LNCaP clone FGC (cell line): ENCODE measurements at regions not wholly inside any gene's neighbourhood (a gene's known extent, or its start where the extent isn't known, plus 50 kb on each side); places are given as distances from the start of the nearest gene placed in this dataset.
"Not testable (repeated sequence)": the region's sequence is repeated elsewhere in the genome, so short reads cannot be mapped to it uniquely, and the experiment has no call there.

ENCODE experiments used
- DNase-seq: peaks from one replicate; pipeline ENCODE4 v3.0.0-alpha.2; 2011; ENCODE audit warnings: low read depth
- H3K4me3 ChIP-seq: 2 replicates; pipeline ENCODE4 v1.5.1; 2011; ENCODE audit warnings: mild to moderate bottlenecking, low read depth, low read length, control low read depth
- TF ChIP-seq, protein P1 (sequence below): IDR thresholded peaks from 2 replicates; pipeline ENCODE4 v1.5.1; 2012; ENCODE audit warnings: mild to moderate bottlenecking; ENCODE audit not compliant: control insufficient read depth, insufficient read depth; ENCODE audit errors: extremely low read depth

DNA sequence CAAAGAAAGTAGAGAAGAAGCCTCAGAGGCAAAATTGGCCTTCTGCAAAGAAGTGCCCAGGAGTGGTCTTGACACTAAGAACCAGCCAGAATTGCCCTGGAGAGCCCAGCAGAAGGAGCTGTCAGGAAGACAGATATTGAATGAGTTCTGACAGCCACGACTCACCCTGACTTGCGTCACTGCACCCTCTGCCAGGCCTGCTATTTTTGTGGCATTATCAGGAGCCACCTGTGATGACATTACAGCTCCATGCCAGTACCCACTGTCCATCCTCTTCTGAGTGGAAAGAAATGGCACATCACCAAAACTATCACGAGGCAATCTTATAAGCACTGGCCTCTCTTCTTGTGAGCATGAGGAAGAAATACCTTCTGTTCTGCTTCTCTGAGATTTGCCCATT, 67.7 kb downstream of the SMIM20 start:
- DNase-seq, result no peak
- no peak overlapping the region for H3K4me3 ChIP-seq
- TF ChIP-seq, protein P1, sequence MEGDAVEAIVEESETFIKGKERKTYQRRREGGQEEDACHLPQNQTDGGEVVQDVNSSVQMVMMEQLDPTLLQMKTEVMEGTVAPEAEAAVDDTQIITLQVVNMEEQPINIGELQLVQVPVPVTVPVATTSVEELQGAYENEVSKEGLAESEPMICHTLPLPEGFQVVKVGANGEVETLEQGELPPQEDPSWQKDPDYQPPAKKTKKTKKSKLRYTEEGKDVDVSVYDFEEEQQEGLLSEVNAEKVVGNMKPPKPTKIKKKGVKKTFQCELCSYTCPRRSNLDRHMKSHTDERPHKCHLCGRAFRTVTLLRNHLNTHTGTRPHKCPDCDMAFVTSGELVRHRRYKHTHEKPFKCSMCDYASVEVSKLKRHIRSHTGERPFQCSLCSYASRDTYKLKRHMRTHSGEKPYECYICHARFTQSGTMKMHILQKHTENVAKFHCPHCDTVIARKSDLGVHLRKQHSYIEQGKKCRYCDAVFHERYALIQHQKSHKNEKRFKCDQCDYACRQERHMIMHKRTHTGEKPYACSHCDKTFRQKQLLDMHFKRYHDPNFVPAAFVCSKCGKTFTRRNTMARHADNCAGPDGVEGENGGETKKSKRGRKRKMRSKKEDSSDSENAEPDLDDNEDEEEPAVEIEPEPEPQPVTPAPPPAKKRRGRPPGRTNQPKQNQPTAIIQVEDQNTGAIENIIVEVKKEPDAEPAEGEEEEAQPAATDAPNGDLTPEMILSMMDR, result no peak

DNA sequence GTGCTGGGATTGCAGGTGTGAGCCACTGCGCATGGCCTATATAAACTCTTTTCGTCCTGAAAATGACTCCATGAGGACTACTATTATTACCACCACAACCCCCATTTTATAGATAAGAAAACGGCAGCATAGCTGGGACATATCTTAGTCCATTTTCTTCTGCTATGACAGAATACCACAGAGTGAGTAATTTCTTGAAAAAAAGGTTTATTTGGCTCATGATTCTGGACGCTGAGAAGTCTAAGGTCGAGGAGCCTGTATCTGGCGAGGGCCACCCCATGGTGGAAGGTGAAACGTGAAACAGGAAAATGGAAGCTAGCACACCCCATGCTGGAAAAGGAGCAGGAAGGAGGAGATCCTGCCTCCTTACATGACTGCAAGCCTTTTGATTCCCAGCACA, 68.9 kb downstream of the SMIM20 start:
- TF ChIP-seq, protein P1, result no peak
- no peak for DNase-seq
- no peak overlapping the region for H3K4me3 ChIP-seq

DNA sequence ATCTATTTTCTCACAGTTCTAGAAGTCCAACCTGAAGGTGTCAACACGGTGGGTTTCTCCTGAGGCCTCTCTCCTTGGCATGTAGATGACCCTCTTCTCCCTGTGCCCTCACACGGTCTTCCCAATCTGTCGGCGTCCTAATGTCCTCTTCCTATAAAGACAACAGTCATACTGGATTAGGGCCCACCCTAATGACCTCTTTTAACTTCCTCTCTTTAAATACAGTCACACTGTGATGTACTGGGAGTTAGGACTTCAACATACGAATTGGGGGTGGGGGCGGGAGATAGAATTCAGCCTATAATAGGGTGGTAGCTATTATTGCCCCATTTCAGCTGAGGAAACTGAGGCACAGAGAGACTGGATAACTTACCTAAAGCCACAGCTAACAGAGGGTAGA, 70.2 kb downstream of the SMIM20 start:
- TF ChIP-seq, protein P1, result no peak
- no peak overlapping the region for H3K4me3 ChIP-seq
- DNase-seq, result no peak

DNA sequence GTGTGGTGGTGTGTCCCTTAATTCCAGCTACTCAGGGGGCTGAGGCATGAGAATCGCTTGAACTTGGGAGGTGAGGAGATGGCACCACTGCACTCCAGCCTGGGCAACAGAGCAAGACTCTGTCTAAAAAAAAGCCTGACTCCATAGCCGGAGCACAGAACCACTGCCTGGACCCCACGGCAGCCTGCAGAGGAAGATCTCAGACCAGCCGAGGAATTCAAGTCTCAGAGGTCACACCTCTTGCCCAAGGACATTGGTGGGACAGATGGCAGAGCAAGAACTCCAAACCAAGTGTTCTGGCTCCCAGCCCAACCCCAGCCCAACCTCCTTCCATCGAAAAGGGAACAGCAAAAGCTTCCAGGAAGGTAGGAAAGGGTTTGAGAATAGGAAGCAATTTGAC, 70.8 kb downstream of the SMIM20 start:
- TF ChIP-seq, protein P1, result no peak
- H3K4me3 ChIP-seq, result no peak overlapping the region
- no peak for DNase-seq

DNA sequence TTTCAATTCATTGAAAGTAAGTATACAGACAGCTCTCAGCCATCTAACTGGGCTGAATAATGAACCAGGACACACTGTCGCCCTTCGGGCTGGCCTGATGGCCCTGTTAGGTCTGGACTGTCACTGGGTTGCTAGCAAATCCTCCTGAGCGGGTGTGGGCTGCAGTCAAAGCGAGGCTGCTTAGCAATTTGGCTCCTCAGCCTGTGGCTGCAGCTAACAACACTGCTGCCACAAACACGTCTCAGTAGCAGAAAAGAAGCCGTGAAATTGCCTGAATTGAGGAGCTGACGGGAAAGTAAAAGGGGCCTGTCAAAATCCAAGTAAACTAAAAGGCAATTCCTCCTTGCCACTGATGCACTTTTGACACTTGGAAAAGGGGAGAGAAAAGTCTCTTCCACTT, 72.8 kb downstream of the SMIM20 start:
- TF ChIP-seq, protein P1, result no peak
- no peak overlapping the region for H3K4me3 ChIP-seq
- DNase-seq, result no peak

DNA sequence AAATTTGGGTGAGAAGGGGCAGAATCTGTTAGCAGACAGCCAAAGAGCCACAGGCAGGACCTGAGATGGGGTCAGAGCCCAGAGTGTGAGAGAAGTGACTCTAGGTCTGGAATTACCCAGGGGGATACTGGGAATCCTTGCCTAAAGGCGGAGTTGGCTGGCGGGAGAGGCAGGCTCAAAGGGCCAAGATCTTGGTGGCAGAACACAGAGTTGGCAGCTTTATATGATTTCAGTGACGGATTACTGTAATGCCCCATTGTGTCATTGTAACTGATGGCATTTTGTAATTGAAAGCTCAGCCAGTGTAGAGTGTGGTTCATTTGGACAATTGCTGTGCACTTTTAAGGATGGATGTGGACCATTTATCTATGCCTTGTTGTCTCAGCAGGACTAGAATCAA, 77.3 kb downstream of the SMIM20 start:
- DNase-seq, result no peak
- TF ChIP-seq, protein P1, result no peak

DNA sequence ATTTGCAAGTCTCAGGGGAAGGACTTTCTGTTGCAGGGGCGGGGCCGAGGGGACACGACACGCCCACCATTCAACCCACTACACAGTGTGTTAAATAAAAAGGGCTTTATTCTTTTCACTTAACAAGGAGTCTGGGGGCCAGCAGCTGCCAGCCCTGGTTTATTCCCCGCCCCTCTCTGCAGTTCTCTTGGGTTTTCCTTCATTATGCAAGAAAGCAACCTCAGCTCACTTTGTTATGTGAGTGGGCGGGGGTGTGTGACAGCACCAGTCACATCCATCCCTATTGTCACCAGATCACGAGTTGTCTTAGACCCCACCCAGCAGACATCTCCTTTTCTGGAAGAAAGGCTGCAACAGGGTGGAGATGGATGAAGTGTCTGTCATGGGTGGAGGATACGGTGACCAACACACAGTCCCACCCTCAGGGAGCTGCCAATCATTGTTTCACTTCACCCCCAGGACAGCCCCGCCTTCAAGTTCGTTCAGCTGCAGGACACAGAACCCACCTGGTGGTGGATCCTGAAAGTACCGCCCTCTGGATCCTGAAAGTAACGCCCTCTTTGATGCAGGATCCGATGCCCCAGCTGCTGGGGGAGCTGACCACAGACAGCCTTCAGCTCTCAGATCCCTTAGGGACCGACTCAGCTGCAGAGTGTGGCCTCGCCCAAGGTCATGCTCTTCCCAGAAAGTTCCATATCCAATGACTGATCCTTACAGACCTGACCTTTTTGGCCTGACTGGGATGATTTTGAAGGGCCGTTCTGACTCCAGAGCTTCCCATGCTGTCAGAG, 79.6 kb downstream of the SMIM20 start:
- no peak overlapping the region for H3K4me3 ChIP-seq
- TF ChIP-seq, protein P1, result no peak
- no peak for DNase-seq

More for the DNA sequence above, 77.3 kb downstream of the SMIM20 start:
- H3K4me3 ChIP-seq, result no peak overlapping the region

DNA sequence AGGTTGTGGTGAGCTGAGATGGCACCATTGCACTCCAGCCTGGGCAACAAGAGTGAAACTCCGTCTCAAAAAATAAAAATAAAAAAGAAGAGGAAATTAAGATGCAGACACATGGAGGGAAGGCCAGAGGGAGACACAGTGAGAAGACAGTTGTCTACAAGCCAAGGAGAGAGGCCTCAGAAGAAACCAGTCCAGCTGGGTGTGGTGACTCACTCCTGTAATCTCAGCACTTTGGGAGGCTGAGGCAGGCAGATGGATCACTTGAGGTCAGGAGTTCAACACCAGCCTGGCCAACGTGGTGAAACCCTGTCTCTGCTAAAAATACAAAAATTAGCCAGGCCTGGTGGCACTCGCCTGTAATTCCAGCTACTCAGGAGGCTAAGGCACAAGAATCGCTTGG, 80.6 kb downstream of the SMIM20 start:
- H3K4me3 ChIP-seq, DNase-seq: not testable (repeated sequence)
